RCC 7860 (cell line): ENCODE measurements at regions not wholly inside any gene's neighbourhood (a gene's known extent, or its start where the extent isn't known, plus 50 kb on each side); places are given as distances from the start of the nearest gene placed in this dataset.

Experiments
- DNase-seq: peaks from one replicate; pipeline ENCODE4 v3.0.0-alpha.2; 2015; ENCODE audit warnings: low spot score
- FAIRE-seq: peaks from 2 replicates; lab custom pipeline; 2012; peaks lifted over from hg19 to GRCh38; lab: Jason Lieb, UNC

DNA sequence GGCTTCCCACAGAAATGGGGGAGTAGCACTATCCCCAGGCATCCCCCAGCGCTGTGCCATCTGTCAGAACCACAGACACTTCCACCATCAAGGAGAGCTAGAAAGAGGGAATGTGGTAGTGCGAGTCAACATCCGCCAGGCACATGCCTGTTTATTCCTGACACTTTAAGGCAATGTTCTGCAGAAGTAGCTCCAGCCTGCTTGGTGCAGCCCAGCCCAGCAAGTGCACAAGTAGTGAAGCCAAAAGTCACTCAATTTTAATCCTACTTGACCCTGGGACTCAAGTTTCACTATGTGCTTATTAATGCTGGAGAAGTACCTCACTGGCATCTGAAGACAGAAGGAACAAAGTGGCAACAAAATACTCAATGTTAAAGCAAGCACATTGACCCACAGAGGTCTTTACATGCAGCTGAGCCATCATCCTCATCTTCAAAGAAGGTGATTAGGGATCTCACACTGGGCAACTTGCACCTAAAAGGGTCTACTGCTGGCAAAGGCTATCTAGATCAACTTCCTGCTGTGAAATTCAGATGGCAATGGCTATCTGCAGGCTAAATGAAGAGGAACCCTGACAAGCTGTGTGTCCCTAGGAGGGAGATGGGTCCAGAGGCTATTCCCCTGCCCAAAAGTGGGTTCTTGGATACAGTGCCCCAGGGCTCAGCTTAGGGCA is 61.4 kb upstream of the CLDN18 start:
- no peak for FAIRE-seq
- DNase-seq, result no peak

- FAIRE-seq (no peak), DNase-seq (no peak)
Observed at GRCh38 chr3:137958636-137959035, 51.3 kb upstream of the CLDN18 start.
